Activated CD8-positive, alpha-beta memory T cell treated with anti-CD3 and anti-CD28 coated beads, Interleukin-2, amount 10 ng/mL, durations not matched to agents 7 days and 5 days (primary cell): ENCODE measurements at regions not wholly inside any gene's neighbourhood (a gene's known extent, or its start where the extent isn't known, plus 50 kb on each side); places are given as distances from the start of the nearest gene placed in this dataset.

Source experiments
- ATAC-seq: fragments of 150-1000 bp; cut with Tn5 transposase; one replicate; pipeline ENCODE4 v1.10.0; 2021; ENCODE audit warnings: moderate library complexity
- CTCF ChIA-PET: fragments of 350-600 bp; sonication (Branson Sonifier 250); formaldehyde crosslinking; loops from one replicate; lab custom pipeline; 2021; ENCODE audit warnings: antibody characterized with exemption; lab: Charles Lee
- DNase-seq: peaks from one replicate; pipeline ENCODE4 v3.0.0-alpha.2; 2020
- H3K27ac Mint-ChIP-seq: one replicate; pipeline ENCODE4 v1.8.0; 2021; ENCODE audit warnings: mild to moderate bottlenecking, mixed read lengths
- H3K27me3 Mint-ChIP-seq: one replicate; pipeline ENCODE4 v1.8.0; 2021; ENCODE audit warnings: mixed read lengths
- H3K36me3 Mint-ChIP-seq: one replicate; pipeline ENCODE4 v1.8.0; 2021; ENCODE audit warnings: mild to moderate bottlenecking, mixed read lengths
- H3K4me1 Mint-ChIP-seq: one replicate; pipeline ENCODE4 v1.8.0; 2021; ENCODE audit warnings: mixed read lengths
- H3K4me3 Mint-ChIP-seq: one replicate; pipeline ENCODE4 v1.8.0; 2021; ENCODE audit warnings: mild to moderate bottlenecking, moderate library complexity, mixed read lengths
- H3K9me3 Mint-ChIP-seq: one replicate; pipeline ENCODE4 v1.8.0; 2022; ENCODE audit warnings: low read depth, mixed read lengths

- no peak for DNase-seq
Observed at GRCh38 chr7:18198868-18199267, 171.2 kb upstream of the PRPS1L1 start.

GRCh38 chr7:18200266-18200665, 172.6 kb upstream of the PRPS1L1 start:
- Mint-ChIP-seq H3K4me1 (peaks cover 5% of the 10 kb centered on the region), H3K9me3 (no peaks in the 10 kb centered on the region), H3K36me3 (no peaks in the 10 kb centered on the region), H3K27me3 (no peaks in the 10 kb centered on the region), H3K4me3 (no peak overlapping the region), H3K27ac (no peak overlapping the region)
- no peak for ATAC-seq
- CTCF ChIA-PET: no interaction called here
- no peak for DNase-seq

More at GRCh38 chr7:18198868-18199267, 171.2 kb upstream of the PRPS1L1 start:
- Mint-ChIP-seq H3K36me3 (no peaks in the 10 kb centered on the region), H3K27me3 (no peaks in the 10 kb centered on the region), H3K4me3 (no peak overlapping the region), H3K27ac (no peak overlapping the region), H3K9me3 (no peaks in the 10 kb centered on the region), H3K4me1 (peaks cover 5% of the 10 kb centered on the region)
- CTCF ChIA-PET: no interaction called here
- no peak for ATAC-seq

GRCh38 chr7:18200855-18201254, 173.2 kb upstream of the PRPS1L1 start:
- Mint-ChIP-seq H3K27ac (no peak overlapping the region), H3K36me3 (no peaks in the 10 kb centered on the region), H3K9me3 (no peaks in the 10 kb centered on the region), H3K27me3 (no peaks in the 10 kb centered on the region), H3K4me1 (peaks cover 5% of the 10 kb centered on the region), H3K4me3 (no peak overlapping the region)
- ATAC-seq: no peak
- DNase-seq: no peak
- CTCF ChIA-PET: no interaction called here

- Mint-ChIP-seq H3K4me3 (no peak overlapping the region), H3K27me3 (no peaks in the 10 kb centered on the region), H3K27ac (no peak overlapping the region), H3K4me1 (peaks cover 5% of the 10 kb centered on the region), H3K36me3 (no peaks in the 10 kb centered on the region), H3K9me3 (no peaks in the 10 kb centered on the region)
- ATAC-seq: no peak
- DNase-seq: no peak
- CTCF ChIA-PET: no interaction called here
Observed at GRCh38 chr7:18201350-18201749, 173.7 kb upstream of the PRPS1L1 start.

- Mint-ChIP-seq H3K4me3 (no peak overlapping the region), H3K4me1 (peaks cover 5% of the 10 kb centered on the region), H3K9me3 (no peaks in the 10 kb centered on the region), H3K27ac (no peak overlapping the region), H3K36me3 (no peaks in the 10 kb centered on the region), H3K27me3 (no peaks in the 10 kb centered on the region)
- ATAC-seq: no peak
- no peak for DNase-seq
- CTCF ChIA-PET: no interaction called here
Observed at GRCh38 chr7:18202315-18203045, 174.8 kb upstream of the PRPS1L1 start.

GRCh38 chr7:18206331-18206730, 178.7 kb upstream of the PRPS1L1 start:
- no peaks in the 10 kb centered on the region for H3K9me3 Mint-ChIP-seq
- DNase-seq: no peak
- H3K4me1 Mint-ChIP-seq: peaks cover 5% of the 10 kb centered on the region
- H3K27ac Mint-ChIP-seq: no peak overlapping the region
- H3K27me3 Mint-ChIP-seq: no peaks in the 10 kb centered on the region
- CTCF ChIA-PET: no interaction called here
- H3K36me3 Mint-ChIP-seq: no peaks in the 10 kb centered on the region
- no peak overlapping the region for H3K4me3 Mint-ChIP-seq
- no peak for ATAC-seq

GRCh38 chr7:18208921-18209320, 181.3 kb upstream of the PRPS1L1 start:
- no peak for DNase-seq
- H3K27ac Mint-ChIP-seq: no peak overlapping the region
- H3K4me3 Mint-ChIP-seq: no peak overlapping the region
- no peaks in the 10 kb centered on the region for H3K4me1 Mint-ChIP-seq
- CTCF ChIA-PET: no interaction called here
- H3K27me3 Mint-ChIP-seq: no peaks in the 10 kb centered on the region
- no peaks in the 10 kb centered on the region for H3K36me3 Mint-ChIP-seq
- no peak for ATAC-seq
- H3K9me3 Mint-ChIP-seq: no peaks in the 10 kb centered on the region

GRCh38 chr7:18210377-18210776, 182.7 kb upstream of the PRPS1L1 start:
- no peak overlapping the region for H3K4me3 Mint-ChIP-seq
- no peak for ATAC-seq
- H3K9me3 Mint-ChIP-seq: no peaks in the 10 kb centered on the region
- DNase-seq: no peak
- no peaks in the 10 kb centered on the region for H3K27me3 Mint-ChIP-seq
- no peak overlapping the region for H3K27ac Mint-ChIP-seq
- no peaks in the 10 kb centered on the region for H3K36me3 Mint-ChIP-seq
- CTCF ChIA-PET: no interaction called here
- no peaks in the 10 kb centered on the region for H3K4me1 Mint-ChIP-seq

GRCh38 chr7:18210788-18211187, 183.1 kb upstream of the PRPS1L1 start:
- no peaks in the 10 kb centered on the region for H3K36me3 Mint-ChIP-seq

GRCh38 chr7:18212308-18212707, 184.7 kb upstream of the PRPS1L1 start:
- CTCF ChIA-PET: no interaction called here
- Mint-ChIP-seq H3K4me3 (no peak overlapping the region), H3K9me3 (no peaks in the 10 kb centered on the region), H3K27me3 (no peaks in the 10 kb centered on the region), H3K27ac (no peak overlapping the region), H3K4me1 (no peaks in the 10 kb centered on the region), H3K36me3 (no peaks in the 10 kb centered on the region)
- no peak for DNase-seq
- ATAC-seq: no peak

More at GRCh38 chr7:18210788-18211187, 183.1 kb upstream of the PRPS1L1 start:
- Mint-ChIP-seq H3K9me3 (no peaks in the 10 kb centered on the region), H3K4me1 (no peaks in the 10 kb centered on the region), H3K27ac (no peak overlapping the region), H3K27me3 (no peaks in the 10 kb centered on the region), H3K4me3 (no peak overlapping the region)
- ATAC-seq (no peak), DNase-seq (no peak)
- CTCF ChIA-PET: no interaction called here

- Mint-ChIP-seq H3K36me3 (no peaks in the 10 kb centered on the region), H3K4me3 (no peak overlapping the region), H3K27ac (no peak overlapping the region), H3K4me1 (no peaks in the 10 kb centered on the region), H3K27me3 (no peaks in the 10 kb centered on the region), H3K9me3 (no peaks in the 10 kb centered on the region)
- CTCF ChIA-PET: no interaction called here
- DNase-seq (no peak), ATAC-seq (no peak)
Observed at GRCh38 chr7:18212758-18213157, 185.1 kb upstream of the PRPS1L1 start.

- Mint-ChIP-seq H3K36me3 (no peaks in the 10 kb centered on the region), H3K27ac (no peak overlapping the region), H3K9me3 (no peaks in the 10 kb centered on the region), H3K4me3 (no peak overlapping the region), H3K4me1 (no peaks in the 10 kb centered on the region), H3K27me3 (no peaks in the 10 kb centered on the region)
- DNase-seq (no peak), ATAC-seq (no peak)
- CTCF ChIA-PET: no interaction called here
Observed at GRCh38 chr7:18213652-18214051, 186.0 kb upstream of the PRPS1L1 start.

- Mint-ChIP-seq H3K9me3 (no peaks in the 10 kb centered on the region), H3K4me1 (no peaks in the 10 kb centered on the region), H3K36me3 (no peaks in the 10 kb centered on the region), H3K4me3 (no peak overlapping the region), H3K27me3 (no peaks in the 10 kb centered on the region), H3K27ac (no peak overlapping the region)
- ATAC-seq: no peak
- CTCF ChIA-PET: no interaction called here
- no peak for DNase-seq
Observed at GRCh38 chr7:18216270-18216669, 188.6 kb upstream of the PRPS1L1 start.

GRCh38 chr7:18221377-18222293, 194.0 kb upstream of the PRPS1L1 start:
- H3K27ac Mint-ChIP-seq: no peak overlapping the region
- no peak overlapping the region for H3K4me3 Mint-ChIP-seq
- DNase-seq (no peak), ATAC-seq (no peak)
- H3K4me1 Mint-ChIP-seq: no peaks in the 10 kb centered on the region
- CTCF ChIA-PET: no interaction called here
- no peaks in the 10 kb centered on the region for H3K36me3 Mint-ChIP-seq
- peaks cover 6% of the 10 kb centered on the region for H3K27me3 Mint-ChIP-seq
- no peaks in the 10 kb centered on the region for H3K9me3 Mint-ChIP-seq
